ENCODE measurements at regions not wholly inside any gene's neighbourhood (a gene's known extent, or its start where the extent isn't known, plus 50 kb on each side); places are given as distances from the start of the nearest gene placed in this dataset.
A peak's percentile ranks its signal among the peaks of the same experiment; 100 is the strongest.
"Not testable (repeated sequence)": the region's sequence is repeated elsewhere in the genome, so short reads cannot be mapped to it uniquely, and the experiment has no call there.

- H3K27me3 Mint-ChIP-seq; H3K36me3 Mint-ChIP-seq (ENCODE audit: low read depth); ATAC-seq; DNase-seq; H3K9me3 Mint-ChIP-seq; H3K4me3 Mint-ChIP-seq; H3K4me1 Mint-ChIP-seq; H3K27ac Mint-ChIP-seq: not testable (repeated sequence)
Observed at GRCh38 chr16:29259635-29260457, 146.7 kb downstream of the NPIPB11 start.

DNA sequence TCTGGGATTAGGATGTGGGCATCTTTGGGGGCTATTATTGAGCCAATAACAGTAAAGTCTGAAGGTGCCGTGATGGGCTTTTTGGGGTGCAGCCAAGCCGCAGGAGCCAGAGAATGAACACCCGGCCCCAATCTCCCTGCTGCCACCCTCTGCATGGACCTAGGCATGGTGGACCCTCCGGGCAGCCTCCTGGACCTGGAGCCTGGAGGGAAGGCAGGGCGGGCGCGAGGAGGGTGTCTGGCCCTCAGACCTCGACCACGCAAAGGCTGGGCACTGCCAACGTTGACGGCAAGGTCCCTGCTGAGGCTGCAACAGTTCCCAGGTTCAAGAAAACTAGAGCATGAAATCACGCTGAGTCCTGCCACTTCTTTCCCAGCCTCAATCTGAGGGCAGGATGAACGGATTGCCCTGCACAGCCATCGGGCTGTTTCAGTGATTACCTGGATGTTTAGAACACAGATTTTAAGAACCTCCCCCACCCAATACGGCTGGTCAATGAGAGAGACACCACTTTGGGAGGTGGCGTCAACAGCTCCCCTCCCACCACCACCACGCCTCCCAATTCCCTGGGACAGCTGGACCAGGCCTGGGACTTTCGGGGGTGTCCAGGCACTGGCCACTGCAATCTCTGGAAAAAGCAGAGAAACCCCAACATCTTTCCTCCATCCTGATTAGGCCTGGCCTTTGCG, 147.4 kb downstream of the NPIPB11 start:
- H3K27me3 Mint-ChIP-seq; H3K36me3 Mint-ChIP-seq (ENCODE audit: low read depth); H3K27ac Mint-ChIP-seq; ATAC-seq; H3K4me1 Mint-ChIP-seq; H3K9me3 Mint-ChIP-seq; DNase-seq; H3K4me3 Mint-ChIP-seq: not testable (repeated sequence)

- not testable (repeated sequence) for H3K4me3 Mint-ChIP-seq; H3K36me3 Mint-ChIP-seq (ENCODE audit: low read depth); H3K27me3 Mint-ChIP-seq; H3K9me3 Mint-ChIP-seq; H3K4me1 Mint-ChIP-seq; DNase-seq; H3K27ac Mint-ChIP-seq
- peak; percentile 20 for ATAC-seq
Observed at GRCh38 chr16:29257419-29258336, 148.8 kb downstream of the NPIPB11 start.

DNA sequence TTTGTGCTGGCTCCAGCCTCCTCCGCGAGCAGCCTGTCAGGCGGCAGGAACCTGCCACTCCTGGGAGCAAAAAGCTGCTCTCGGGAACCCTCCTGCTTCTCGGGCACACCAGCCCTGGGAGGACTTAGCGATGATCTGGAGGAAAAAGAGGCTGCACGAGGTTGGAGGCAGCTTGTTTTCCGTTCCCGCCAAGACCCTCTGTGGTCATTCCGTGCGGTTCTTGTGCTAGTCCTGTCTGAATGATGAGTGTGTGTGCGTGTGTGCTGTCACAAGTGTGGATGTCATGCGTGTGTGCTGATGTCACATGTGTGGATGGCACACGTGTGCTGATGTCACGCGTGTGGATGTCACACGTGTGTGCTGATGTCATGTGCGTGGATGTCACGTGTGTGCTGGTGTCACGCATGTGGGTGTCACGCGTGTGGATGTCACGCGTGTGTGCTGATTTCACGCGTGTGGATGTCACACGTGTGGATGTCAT, 150.0 kb downstream of the NPIPB11 start:
- no peaks in the 10 kb centered on the region for H3K9me3 Mint-ChIP-seq
- no peak for ATAC-seq
- H3K4me3 Mint-ChIP-seq = no peak overlapping the region
- H3K4me1 Mint-ChIP-seq = peaks cover 2% of the 10 kb centered on the region
- DNase-seq = no peak
- peaks cover 6% of the 10 kb centered on the region for H3K36me3 Mint-ChIP-seq (ENCODE audit: low read depth)
- no peaks in the 10 kb centered on the region for H3K27me3 Mint-ChIP-seq
- no peak overlapping the region for H3K27ac Mint-ChIP-seq

DNA sequence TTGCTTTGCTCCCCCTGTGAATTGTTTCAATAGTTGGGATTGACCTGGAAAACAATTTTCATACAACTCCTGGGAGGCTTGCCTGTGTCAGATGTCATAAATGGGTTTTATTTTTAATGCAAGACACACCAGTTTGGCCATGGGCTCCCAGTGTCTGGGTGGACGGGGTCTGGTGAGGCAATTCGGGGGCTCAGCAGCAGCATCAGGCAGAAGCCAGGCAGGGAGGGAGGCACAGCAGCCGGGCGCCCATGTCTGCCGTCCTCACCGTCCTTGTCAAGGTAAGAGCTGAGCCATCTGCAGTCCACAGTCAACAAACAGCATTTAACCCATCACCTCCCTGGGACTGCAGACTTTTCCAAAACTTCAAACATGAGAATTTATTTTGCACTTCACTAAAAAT, 150.6 kb downstream of the NPIPB11 start:
- not testable (repeated sequence) for H3K4me3 Mint-ChIP-seq; H3K27ac Mint-ChIP-seq; DNase-seq; H3K36me3 Mint-ChIP-seq (ENCODE audit: low read depth); H3K4me1 Mint-ChIP-seq; H3K9me3 Mint-ChIP-seq; H3K27me3 Mint-ChIP-seq; ATAC-seq

GRCh38 chr16:29255496-29255796, 151.1 kb downstream of the NPIPB11 start:
- not testable (repeated sequence) for DNase-seq; H3K27me3 Mint-ChIP-seq; H3K27ac Mint-ChIP-seq; H3K4me1 Mint-ChIP-seq; ATAC-seq; H3K4me3 Mint-ChIP-seq; H3K9me3 Mint-ChIP-seq; H3K36me3 Mint-ChIP-seq (ENCODE audit: low read depth)

GRCh38 chr16:29254676-29255495, 151.6 kb downstream of the NPIPB11 start:
- ATAC-seq (no peak), DNase-seq (no peak)
- Mint-ChIP-seq H3K9me3 (peaks cover 3% of the 10 kb centered on the region), H3K4me3 (no peak overlapping the region), H3K27me3 (no peaks in the 10 kb centered on the region), H3K36me3 (ENCODE audit: low read depth) (peaks cover 9% of the 10 kb centered on the region), H3K27ac (no peak overlapping the region), H3K4me1 (peaks cover 2% of the 10 kb centered on the region)

DNA sequence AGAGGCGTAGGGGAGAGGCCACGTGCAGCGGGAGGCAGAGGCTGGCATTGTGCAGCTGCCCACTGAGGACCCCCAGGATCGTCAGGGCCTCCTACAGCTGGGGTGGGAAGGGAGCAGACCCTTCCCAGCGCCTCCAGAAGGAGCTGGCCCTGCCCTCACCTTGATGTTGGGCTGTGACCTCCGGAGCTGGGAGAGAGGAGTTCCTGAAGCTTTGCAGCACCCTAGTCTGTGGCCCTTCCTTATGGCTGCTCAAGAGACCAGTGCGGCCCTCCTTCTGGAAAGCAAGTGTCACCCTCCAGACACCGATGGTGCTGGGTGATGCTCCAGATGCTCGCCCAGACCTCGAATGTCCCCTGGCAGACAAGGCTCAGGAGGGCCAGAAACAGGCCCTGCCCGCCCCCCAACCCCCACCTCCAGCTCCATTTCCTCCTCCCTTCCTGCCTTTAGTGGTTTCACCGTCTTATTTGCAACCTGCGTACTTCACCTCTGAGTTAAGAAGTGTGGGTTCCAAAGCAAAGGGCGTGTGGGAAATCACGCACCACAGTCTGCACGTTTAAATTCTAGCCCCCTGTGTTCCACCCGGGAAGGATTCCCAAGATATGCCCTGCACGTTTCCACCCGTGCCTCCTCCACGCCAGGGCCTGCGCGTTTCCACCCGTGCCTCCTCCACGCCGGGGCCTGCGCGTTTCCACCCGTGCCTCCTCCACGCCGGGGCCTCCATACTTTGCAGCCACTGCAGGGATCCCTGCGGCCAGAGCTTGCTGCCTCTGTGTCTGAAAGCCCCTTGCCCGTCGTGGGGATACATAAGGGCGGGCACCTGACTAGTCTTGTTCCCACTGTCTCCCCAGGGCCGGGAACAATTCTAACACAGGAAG, 152.6 kb downstream of the NPIPB11 start:
- H3K4me1 Mint-ChIP-seq; H3K4me3 Mint-ChIP-seq; H3K36me3 Mint-ChIP-seq (ENCODE audit: low read depth): not testable (repeated sequence)

GRCh38 chr16:29253066-29253590, 153.4 kb downstream of the NPIPB11 start:
- ATAC-seq; H3K4me3 Mint-ChIP-seq; H3K9me3 Mint-ChIP-seq; H3K27me3 Mint-ChIP-seq; H3K4me1 Mint-ChIP-seq; DNase-seq; H3K27ac Mint-ChIP-seq; H3K36me3 Mint-ChIP-seq (ENCODE audit: low read depth): not testable (repeated sequence)

More for the DNA sequence above, 152.6 kb downstream of the NPIPB11 start:
- ATAC-seq, H3K27ac Mint-ChIP-seq, H3K27me3 Mint-ChIP-seq, DNase-seq, H3K9me3 Mint-ChIP-seq: not testable (repeated sequence)

DNA sequence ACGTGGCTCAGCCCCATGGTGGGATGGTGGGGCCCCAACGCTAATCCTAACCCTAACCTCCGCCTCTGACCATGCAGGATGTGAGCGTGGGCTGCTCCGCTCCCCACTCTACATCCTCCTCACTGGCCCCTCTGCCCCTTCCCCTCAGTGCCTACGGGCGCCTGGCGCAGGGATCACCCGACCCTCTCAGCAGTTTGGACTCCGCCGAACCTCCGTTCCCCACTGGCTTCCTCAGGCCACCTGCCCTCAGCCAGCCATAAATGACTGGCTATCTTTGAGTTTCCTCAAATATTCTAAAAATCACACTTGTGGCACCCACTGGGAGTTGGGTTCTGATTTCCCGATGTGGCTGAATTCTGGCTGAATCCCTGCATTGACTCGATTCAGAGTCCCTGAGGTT, 154.2 kb downstream of the NPIPB11 start:
- not testable (repeated sequence) for H3K27me3 Mint-ChIP-seq, ATAC-seq

GRCh38 chr16:29251571-29252011, 154.9 kb downstream of the NPIPB11 start:
- not testable (repeated sequence) for H3K4me3 Mint-ChIP-seq, H3K27me3 Mint-ChIP-seq, ATAC-seq, DNase-seq, H3K27ac Mint-ChIP-seq, H3K4me1 Mint-ChIP-seq
- peaks cover 10% of the 10 kb centered on the region for H3K36me3 Mint-ChIP-seq (ENCODE audit: low read depth)
- H3K9me3 Mint-ChIP-seq = peaks cover 10% of the 10 kb centered on the region

More for the DNA sequence above, 154.2 kb downstream of the NPIPB11 start:
- H3K27ac Mint-ChIP-seq; H3K36me3 Mint-ChIP-seq (ENCODE audit: low read depth); H3K4me3 Mint-ChIP-seq; DNase-seq; H3K9me3 Mint-ChIP-seq; H3K4me1 Mint-ChIP-seq: not testable (repeated sequence)

DNA sequence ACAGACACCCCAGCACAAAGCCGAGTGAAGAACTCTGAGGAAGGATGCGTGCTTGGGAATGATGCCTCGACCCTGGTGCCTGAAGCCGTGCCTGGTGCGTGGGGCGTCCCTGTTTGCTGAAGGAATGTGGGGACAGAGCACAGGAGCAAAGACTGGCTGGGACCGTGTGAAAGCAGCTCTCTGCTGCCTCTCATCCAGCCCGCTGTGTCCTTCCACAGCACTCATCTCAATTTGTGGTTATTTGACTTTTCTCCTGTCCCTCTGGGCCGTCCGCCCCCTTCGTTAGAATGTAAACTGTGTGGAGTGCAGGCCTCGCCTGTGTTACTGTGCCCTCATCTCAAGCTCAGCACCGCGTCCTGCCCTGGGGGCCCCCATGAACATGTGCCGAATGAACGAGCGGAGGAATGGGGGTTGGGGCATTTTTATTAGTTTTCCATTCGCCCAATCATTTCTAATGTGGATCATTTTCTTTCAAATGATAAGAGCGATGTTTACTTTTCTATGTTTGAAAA, 155.5 kb downstream of the NPIPB11 start:
- not testable (repeated sequence) for ATAC-seq, DNase-seq, H3K4me3 Mint-ChIP-seq, H3K27me3 Mint-ChIP-seq, H3K4me1 Mint-ChIP-seq, H3K27ac Mint-ChIP-seq
- Mint-ChIP-seq H3K9me3 (peaks cover 11% of the 10 kb centered on the region), H3K36me3 (ENCODE audit: low read depth) (peaks cover 12% of the 10 kb centered on the region)

DNA sequence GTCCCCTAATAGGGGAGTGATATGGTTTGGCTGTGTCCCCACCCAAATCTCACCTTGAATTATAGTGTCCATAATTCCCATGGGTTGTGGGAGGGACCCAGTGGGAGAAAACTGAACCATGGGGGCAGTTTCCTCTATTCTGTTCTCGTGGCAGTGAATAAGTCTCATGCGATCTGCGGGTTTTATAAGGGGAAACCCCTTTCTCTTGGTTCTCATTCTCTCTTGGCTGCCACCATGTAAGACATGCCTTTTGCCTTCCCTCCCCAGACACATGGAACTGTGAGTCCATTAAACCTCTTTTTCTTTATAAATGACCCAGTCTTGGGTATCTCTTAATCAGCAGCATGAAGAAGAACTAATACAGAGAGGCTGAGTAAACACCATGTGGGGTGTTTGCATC, 156.0 kb downstream of the NPIPB11 start:
- H3K9me3 Mint-ChIP-seq = peaks cover 11% of the 10 kb centered on the region
- ATAC-seq, DNase-seq, H3K4me3 Mint-ChIP-seq, H3K27ac Mint-ChIP-seq, H3K27me3 Mint-ChIP-seq, H3K4me1 Mint-ChIP-seq: not testable (repeated sequence)
- peaks cover 15% of the 10 kb centered on the region for H3K36me3 Mint-ChIP-seq (ENCODE audit: low read depth)
